Suprapubic skin (tissue), 4 donors: ENCODE measurements at regions not wholly inside any gene's neighbourhood (a gene's known extent, or its start where the extent isn't known, plus 50 kb on each side); places are given as distances from the start of the nearest gene placed in this dataset.

Source experiments
- DNase-seq, 2 donors: peaks; one replicate each; pipeline ENCODE4 v3.0.0-alpha.2; 2019; ENCODE audit warnings: low spot score in 2 of 2
- H3K27ac ChIP-seq: fragments of 200-600 bp; sonication (generic); one replicate; pipeline ENCODE4 v1.5.1; 2019
- H3K27me3 ChIP-seq: fragments of 200-600 bp; sonication (generic); one replicate; pipeline ENCODE4 v1.5.1; 2019
- H3K36me3 ChIP-seq: fragments of 200-600 bp; sonication (generic); one replicate; pipeline ENCODE4 v1.5.1; 2019
- H3K4me1 ChIP-seq: fragments of 200-600 bp; sonication (generic); one replicate; pipeline ENCODE4 v1.5.1; 2019
- H3K4me3 ChIP-seq: fragments of 200-600 bp; sonication (generic); one replicate; pipeline ENCODE4 v1.5.1; 2019; ENCODE audit warnings: mild to moderate bottlenecking
- H3K9me3 ChIP-seq: fragments of 200-600 bp; sonication (generic); one replicate; pipeline ENCODE4 v1.5.1; 2019
- CTCF ChIP-seq, 2 donors: fragments of 200-600 bp in 1 of 2; fragments of 450-650 bp in 1 of 2; sonication (generic) in 1 of 2; IDR thresholded peaks; one replicate each; pipeline ENCODE4 v1.5.1; 2016 to 2019; ENCODE audit warnings: antibody characterized with exemption in 2 of 2, mild to moderate bottlenecking in 1 of 2, moderate library complexity in 1 of 2
- EP300 ChIP-seq: sonication (generic); formaldehyde crosslinking; IDR thresholded peaks from one replicate; pipeline ENCODE4 v1.6.1; 2017; ENCODE audit warnings: antibody characterized with exemption
- POLR2A ChIP-seq, 2 donors: fragments of 450-650 bp; IDR thresholded peaks; one replicate each; pipeline ENCODE4 v1.6.1; 2017; ENCODE audit warnings: antibody characterized with exemption in 2 of 2, mild to moderate bottlenecking in 2 of 2, moderate library complexity in 2 of 2
- POLR2AphosphoS5 ChIP-seq, 3 donors: sonication (generic); formaldehyde crosslinking; IDR thresholded peaks; one replicate each; pipeline ENCODE4 v1.6.1; 2017; ENCODE audit warnings: antibody characterized with exemption in 3 of 3
- WGBS: methylation state at CpG from one replicate; pipeline ENCODE4 v1.1.5; 2018; 5-methylcytosine and 5-hydroxymethylcytosine counted together

- H3K9me3 ChIP-seq = peaks cover 4% of the 10 kb centered on the region
- H3K4me3 ChIP-seq = no peak overlapping the region
- no peak for DNase-seq
- H3K27me3 ChIP-seq = no peaks in the 10 kb centered on the region
- no peak for TF ChIP-seq CTCF (IDR thresholded peaks at IDR 0.05)
- TF ChIP-seq EP300 = no peak
- TF ChIP-seq POLR2A (IDR thresholded peaks at IDR 0.05) = no peak
- no peak for TF ChIP-seq POLR2AphosphoS5 (IDR thresholded peaks at IDR 0.05)
- WGBS = 57% methylated on average over 6 of the region's 7 CpGs
- H3K4me1 ChIP-seq = no peaks in the 10 kb centered on the region
- no peaks in the 10 kb centered on the region for H3K36me3 ChIP-seq
- H3K27ac ChIP-seq = no peak overlapping the region
Observed at GRCh38 chr9:29691758-29692407, 2118.6 kb upstream of the C9orf72 start.

DNA sequence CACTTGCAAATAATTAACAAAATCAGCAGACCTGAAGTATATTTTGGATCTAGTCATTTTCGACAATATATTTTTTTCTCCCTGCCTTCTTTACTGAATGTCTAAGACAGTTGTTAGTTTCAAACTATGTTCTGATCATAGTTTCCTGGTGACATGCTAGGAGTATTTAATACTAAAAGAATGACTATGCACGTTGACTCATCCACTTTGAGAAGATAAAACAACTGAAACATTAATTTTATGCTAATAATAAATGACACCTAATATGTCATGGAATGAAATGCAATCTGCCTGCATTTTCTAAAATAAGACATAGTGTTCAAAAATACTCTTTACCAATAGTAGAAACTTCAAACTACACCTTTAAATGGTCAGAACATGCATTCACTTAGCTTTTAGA, 2123.7 kb upstream of the C9orf72 start:
- no peak for TF ChIP-seq POLR2AphosphoS5 (IDR thresholded peaks at IDR 0.05)
- no peak for TF ChIP-seq POLR2A (IDR thresholded peaks at IDR 0.05)
- no peak for TF ChIP-seq EP300
- no peak for TF ChIP-seq CTCF (IDR thresholded peaks at IDR 0.05)
- H3K9me3 ChIP-seq = peaks cover under 1% of the 10 kb centered on the region
- WGBS = 74% methylated on average over 2 of the region's 2 CpGs
- no peaks in the 10 kb centered on the region for H3K36me3 ChIP-seq
- no peak overlapping the region for H3K4me3 ChIP-seq
- H3K4me1 ChIP-seq = no peaks in the 10 kb centered on the region
- H3K27ac ChIP-seq = no peak overlapping the region
- no peak for DNase-seq
- no peaks in the 10 kb centered on the region for H3K27me3 ChIP-seq

GRCh38 chr9:29701559-29701958, 2128.3 kb upstream of the C9orf72 start:
- Histone ChIP-seq H3K36me3 (no peaks in the 10 kb centered on the region), H3K27me3 (no peaks in the 10 kb centered on the region), H3K27ac (no peak overlapping the region), H3K4me3 (no peak overlapping the region), H3K4me1 (no peaks in the 10 kb centered on the region), H3K9me3 (no peaks in the 10 kb centered on the region)
- TF ChIP-seq POLR2A (IDR thresholded peaks at IDR 0.05) (no peak), POLR2AphosphoS5 (IDR thresholded peaks at IDR 0.05) (no peak), CTCF (IDR thresholded peaks at IDR 0.05) (no peak), EP300 (no peak)
- 57% methylated on average over 1 of the region's 1 CpG for WGBS
- DNase-seq = no peak

DNA sequence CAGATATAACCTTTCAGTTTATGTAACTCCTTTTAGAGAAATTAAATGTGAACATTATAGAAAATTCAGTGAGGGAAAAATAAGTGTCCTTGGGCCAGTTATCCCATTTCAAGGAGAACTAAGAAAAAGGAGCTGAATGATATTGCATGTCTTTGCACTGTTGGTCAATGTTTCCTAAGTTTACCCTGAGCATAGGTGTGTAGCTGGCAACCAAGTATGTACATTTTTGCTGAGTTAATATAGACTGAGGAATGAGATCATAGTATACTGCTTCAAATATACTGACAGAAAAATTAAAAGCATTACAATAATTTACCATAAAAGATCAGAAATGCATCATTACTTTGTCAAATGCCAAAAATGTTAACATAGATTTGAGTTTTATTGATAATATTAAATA, 2128.7 kb upstream of the C9orf72 start:
- Histone ChIP-seq H3K27ac (no peak overlapping the region), H3K9me3 (no peaks in the 10 kb centered on the region), H3K36me3 (no peaks in the 10 kb centered on the region), H3K4me1 (no peaks in the 10 kb centered on the region), H3K27me3 (no peaks in the 10 kb centered on the region), H3K4me3 (no peak overlapping the region)
- TF ChIP-seq POLR2A (IDR thresholded peaks at IDR 0.05) = no peak
- no peak for TF ChIP-seq CTCF (IDR thresholded peaks at IDR 0.05)
- DNase-seq = no peak

- no peak overlapping the region for H3K4me3 ChIP-seq
- H3K27ac ChIP-seq = no peak overlapping the region
- no peaks in the 10 kb centered on the region for H3K9me3 ChIP-seq
- TF ChIP-seq POLR2AphosphoS5 (IDR thresholded peaks at IDR 0.05) (no peak), CTCF (IDR thresholded peaks at IDR 0.05) (no peak), POLR2A (IDR thresholded peaks at IDR 0.05) (no peak), EP300 (no peak)
- WGBS = 60% methylated on average over 2 of the region's 2 CpGs
- no peaks in the 10 kb centered on the region for H3K36me3 ChIP-seq
- DNase-seq = no peak
- no peaks in the 10 kb centered on the region for H3K27me3 ChIP-seq
- no peaks in the 10 kb centered on the region for H3K4me1 ChIP-seq
Observed at GRCh38 chr9:29714860-29715259, 2141.6 kb upstream of the C9orf72 start.
